ENCODE measurements at regions not wholly inside any gene's neighbourhood (a gene's known extent, or its start where the extent isn't known, plus 50 kb on each side); places are given as distances from the start of the nearest gene placed in this dataset.
"Not testable (repeated sequence)": the region's sequence is repeated elsewhere in the genome, so short reads cannot be mapped to it uniquely, and the experiment has no call there.

DNA sequence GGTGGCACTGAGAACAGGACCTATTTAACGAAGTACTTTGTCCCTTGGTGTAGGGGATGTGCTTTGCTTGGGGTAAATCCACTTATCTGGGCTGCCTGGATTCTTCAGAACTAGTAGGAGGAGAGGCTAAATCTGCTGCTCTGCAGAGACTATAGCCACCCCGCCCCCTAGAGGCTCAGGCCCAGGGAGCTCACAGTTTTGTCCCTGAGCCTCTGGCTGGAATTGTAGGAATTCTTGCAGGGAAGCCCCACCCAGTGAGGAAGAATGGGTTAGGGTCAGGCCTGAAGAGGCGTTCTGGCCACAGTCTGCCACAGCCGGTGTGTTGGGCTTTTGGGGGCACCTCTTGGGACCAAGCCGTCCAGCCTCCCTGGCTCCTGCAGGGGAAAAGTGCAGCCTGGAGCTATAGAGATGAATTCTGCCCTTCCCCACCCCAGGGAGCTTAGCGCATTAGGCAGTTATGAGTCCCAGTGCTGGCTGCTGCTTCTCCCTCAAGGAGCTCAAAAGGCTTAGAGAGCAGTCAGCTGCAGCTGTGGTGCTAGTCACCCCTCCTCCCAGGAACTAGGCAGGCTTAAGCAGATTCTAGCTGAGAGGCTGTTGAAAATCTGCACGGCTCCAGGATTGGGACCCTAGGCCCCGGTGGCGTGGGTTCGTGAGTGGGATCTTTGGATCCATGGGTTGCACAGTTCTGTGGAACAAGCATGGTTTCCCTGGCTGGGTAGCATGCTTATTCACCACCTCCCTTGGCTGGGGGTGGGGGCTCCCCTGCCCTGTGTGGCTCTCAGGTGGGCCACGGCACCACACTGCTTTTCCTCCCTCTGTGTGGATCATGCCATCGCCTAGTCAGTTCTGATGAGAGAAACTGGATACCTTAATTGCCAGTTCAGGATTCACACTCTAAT, 237.4 kb upstream of the TOM1L1 start:
- DNase-seq (ENCODE audit: low spot score) (no peak), ATAC-seq (ENCODE audit: low FRiP score) (no peak)
- TF ChIP-seq, protein P1, sequence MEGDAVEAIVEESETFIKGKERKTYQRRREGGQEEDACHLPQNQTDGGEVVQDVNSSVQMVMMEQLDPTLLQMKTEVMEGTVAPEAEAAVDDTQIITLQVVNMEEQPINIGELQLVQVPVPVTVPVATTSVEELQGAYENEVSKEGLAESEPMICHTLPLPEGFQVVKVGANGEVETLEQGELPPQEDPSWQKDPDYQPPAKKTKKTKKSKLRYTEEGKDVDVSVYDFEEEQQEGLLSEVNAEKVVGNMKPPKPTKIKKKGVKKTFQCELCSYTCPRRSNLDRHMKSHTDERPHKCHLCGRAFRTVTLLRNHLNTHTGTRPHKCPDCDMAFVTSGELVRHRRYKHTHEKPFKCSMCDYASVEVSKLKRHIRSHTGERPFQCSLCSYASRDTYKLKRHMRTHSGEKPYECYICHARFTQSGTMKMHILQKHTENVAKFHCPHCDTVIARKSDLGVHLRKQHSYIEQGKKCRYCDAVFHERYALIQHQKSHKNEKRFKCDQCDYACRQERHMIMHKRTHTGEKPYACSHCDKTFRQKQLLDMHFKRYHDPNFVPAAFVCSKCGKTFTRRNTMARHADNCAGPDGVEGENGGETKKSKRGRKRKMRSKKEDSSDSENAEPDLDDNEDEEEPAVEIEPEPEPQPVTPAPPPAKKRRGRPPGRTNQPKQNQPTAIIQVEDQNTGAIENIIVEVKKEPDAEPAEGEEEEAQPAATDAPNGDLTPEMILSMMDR (IDR thresholded peaks at IDR 0.05), result no peak

DNA sequence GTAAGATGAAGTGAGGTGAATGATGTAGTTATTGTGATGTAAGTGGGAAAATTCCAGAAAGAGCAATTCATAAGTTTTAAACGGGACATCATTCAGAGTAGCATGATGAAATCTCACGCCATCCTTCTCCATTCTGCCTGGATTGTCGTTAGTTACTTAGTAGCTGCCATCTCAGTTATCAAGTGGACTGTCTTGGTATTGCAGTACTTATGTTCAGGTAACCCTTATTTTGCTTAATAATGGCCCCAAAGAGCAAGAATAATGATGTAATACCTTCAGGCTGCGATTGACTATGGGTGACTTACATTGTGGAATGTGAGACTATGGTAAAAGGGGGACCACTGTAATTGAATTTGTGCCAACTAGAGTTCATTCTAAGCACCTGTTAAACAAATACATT, 234.1 kb upstream of the TOM1L1 start:
- ATAC-seq (ENCODE audit: low FRiP score) (no peak), DNase-seq (ENCODE audit: low spot score) (no peak)
- TF ChIP-seq, protein P1 (IDR thresholded peaks at IDR 0.05), result no peak

DNA sequence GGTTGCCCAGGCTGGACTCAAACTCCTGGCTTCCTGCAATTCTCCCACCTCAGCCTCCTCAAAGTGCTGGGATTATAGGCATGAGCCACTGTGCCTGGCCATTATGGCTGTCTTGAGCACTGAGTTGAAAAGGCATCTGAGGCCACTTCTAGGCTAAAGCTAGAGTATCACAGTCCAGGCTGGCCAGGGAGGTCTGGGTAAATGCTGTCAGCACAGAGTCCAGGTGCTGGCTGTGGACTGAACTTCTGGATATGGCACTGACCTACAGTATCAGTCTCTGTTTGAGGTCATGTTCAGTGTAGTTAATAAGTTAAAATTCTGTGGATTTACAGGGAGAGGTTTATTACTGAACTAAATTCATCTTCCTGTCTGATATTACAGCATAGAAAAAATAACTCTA, 222.5 kb upstream of the TOM1L1 start:
- ATAC-seq (ENCODE audit: low FRiP score) (no peak), DNase-seq (ENCODE audit: low spot score) (no peak)

DNA sequence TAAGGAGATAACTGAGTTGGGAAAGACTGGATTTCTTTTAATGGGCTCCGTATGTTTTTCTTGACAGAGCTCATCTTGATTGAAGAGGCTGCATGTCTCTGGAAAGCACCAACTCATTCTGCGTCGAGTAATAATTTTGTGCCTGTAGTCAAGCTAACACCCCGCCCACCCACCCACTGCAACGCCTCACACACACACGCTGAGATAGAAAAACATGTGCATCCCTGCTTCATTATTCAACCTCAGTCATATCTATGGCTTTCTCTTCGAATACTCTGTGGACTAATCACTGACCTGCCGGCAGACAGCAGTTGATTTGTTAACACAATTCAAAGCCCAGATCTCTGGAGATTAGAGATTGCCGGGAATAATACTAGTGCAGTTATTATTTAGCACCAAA, 220.2 kb upstream of the TOM1L1 start:
- TF ChIP-seq, protein P1 (IDR thresholded peaks at IDR 0.05), result no peak
- ATAC-seq (ENCODE audit: low FRiP score) (no peak), DNase-seq (ENCODE audit: low spot score) (no peak)

More for the DNA sequence above, 222.5 kb upstream of the TOM1L1 start:
- TF ChIP-seq, protein P1 (IDR thresholded peaks at IDR 0.05), result no peak

- DNase-seq (ENCODE audit: low spot score), result no peak
- TF ChIP-seq, protein P1 (IDR thresholded peaks at IDR 0.05), result no peak
- ATAC-seq (ENCODE audit: low FRiP score), result no peak
Observed at GRCh38 chr17:54694287-54694887, 206.3 kb upstream of the TOM1L1 start.

- not testable (repeated sequence) for ATAC-seq (ENCODE audit: low FRiP score); DNase-seq (ENCODE audit: low spot score)
Observed at GRCh38 chr17:54712798-54713197, 187.9 kb upstream of the TOM1L1 start.

DNA sequence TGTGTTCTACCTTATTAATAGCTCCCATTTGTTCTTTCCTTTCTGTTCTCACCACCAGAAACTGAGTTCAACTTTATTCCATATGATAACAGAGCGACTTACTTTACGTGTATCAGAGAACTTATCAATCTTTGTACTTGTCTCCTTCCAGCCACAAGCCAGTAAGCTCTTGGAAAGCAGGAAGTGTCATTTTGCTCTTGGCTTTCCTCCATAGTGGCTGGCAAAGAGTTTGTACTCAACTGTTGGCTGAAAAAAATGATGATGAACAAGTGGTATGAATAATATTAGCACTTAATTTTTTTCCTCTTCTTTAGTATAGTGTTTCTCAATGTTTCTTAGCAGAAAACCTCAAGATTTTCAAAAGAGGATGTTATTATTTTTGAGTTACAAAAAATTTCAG, 182.4 kb upstream of the TOM1L1 start:
- no peak for ATAC-seq (ENCODE audit: low FRiP score)
- no peak for DNase-seq (ENCODE audit: low spot score)
- TF ChIP-seq, protein P1 (IDR thresholded peaks at IDR 0.05), result no peak

All from omental fat pad (tissue), 3 donors.